Duodenal mucosa (tissue), 2 donors: ENCODE measurements at regions not wholly inside any gene's neighbourhood (a gene's known extent, or its start where the extent isn't known, plus 50 kb on each side); places are given as distances from the start of the nearest gene placed in this dataset.

Experiments
- H3K27ac ChIP-seq: one replicate; pipeline ENCODE4 v1.7.0; 2013; ENCODE audit warnings: low read depth, low read length
- H3K27me3 ChIP-seq, 2 donors: one replicate each; pipeline ENCODE4 v1.7.0; 2013; ENCODE audit warnings: low read length in 2 of 2, control low read depth in 1 of 2; ENCODE audit not compliant: insufficient read depth in 2 of 2, control insufficient read depth in 1 of 2
- H3K36me3 ChIP-seq, 2 donors: one replicate each; pipeline ENCODE4 v1.7.0; 2013; ENCODE audit warnings: low read length in 2 of 2, control low read depth in 1 of 2; ENCODE audit not compliant: insufficient read depth in 2 of 2, control insufficient read depth in 1 of 2
- H3K4me1 ChIP-seq, 2 donors: one replicate each; pipeline ENCODE4 v1.7.0; 2013; ENCODE audit warnings: low read length in 2 of 2, control low read depth in 1 of 2; ENCODE audit not compliant: insufficient read depth in 2 of 2, control insufficient read depth in 1 of 2
- H3K4me3 ChIP-seq, 2 donors: one replicate each; pipeline ENCODE4 v1.7.0; 2013; ENCODE audit warnings: low read length in 2 of 2, low read depth in 1 of 2
- H3K9ac ChIP-seq, 2 donors: one replicate each; pipeline ENCODE4 v1.7.0; 2013; ENCODE audit warnings: low read length in 2 of 2, low read depth in 1 of 2
- H3K9me3 ChIP-seq, 2 donors: one replicate each; pipeline ENCODE4 v1.7.0; 2013; ENCODE audit warnings: low read length in 2 of 2, control low read depth in 1 of 2; ENCODE audit not compliant: control insufficient read depth in 1 of 2

DNA sequence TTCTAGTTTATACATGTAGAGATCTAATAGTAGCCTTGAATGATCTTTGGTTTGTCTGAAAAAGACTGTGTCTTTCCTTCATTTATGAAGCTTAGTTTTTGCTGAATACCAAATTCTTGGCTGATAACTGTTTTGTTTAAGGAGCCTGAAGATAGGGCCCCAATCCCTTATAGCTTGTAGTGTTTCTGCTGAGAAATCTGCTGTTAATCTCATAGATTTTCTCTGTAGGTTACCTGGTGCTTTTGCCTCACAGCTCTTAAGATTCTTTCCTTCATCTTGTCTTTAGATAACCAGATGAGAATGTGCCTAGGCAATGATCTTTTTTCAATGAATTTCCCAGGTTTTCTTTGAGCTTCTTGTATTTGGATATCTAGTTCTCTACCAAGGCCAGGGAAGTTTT, 562.1 kb downstream of the XIRP2 start:
- no peaks in the 10 kb centered on the region for H3K4me1 ChIP-seq
- H3K4me3 ChIP-seq = no peak overlapping the region
- no peak overlapping the region for H3K27ac ChIP-seq
- peaks cover 4 to 8% of the 10 kb centered on the region in 2 donors for H3K9me3 ChIP-seq
- no peaks in the 10 kb centered on the region for H3K27me3 ChIP-seq
- H3K9ac ChIP-seq = no peak overlapping the region
- H3K36me3 ChIP-seq = no peaks in the 10 kb centered on the region

DNA sequence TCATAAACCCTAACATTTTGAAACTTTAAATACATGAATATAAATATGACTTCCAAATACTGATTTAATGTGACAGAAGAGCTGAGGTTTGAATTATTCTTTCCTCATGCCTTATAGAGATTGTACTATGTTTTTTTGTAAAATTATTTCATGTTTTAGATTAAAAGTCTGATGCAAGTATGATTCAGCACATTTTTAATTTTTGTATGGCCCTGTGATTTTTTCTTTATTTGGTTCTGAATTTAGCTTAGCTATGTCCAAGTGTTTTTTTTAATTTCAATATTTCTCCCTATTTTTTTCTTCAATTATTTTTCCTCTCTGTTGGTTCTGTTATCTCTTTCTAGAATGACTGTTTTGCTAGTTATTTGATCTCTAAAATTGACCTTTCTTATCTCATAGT, 552.1 kb downstream of the XIRP2 start:
- Histone ChIP-seq H3K27me3 (no peaks in the 10 kb centered on the region), H3K9ac (no peak overlapping the region), H3K36me3 (no peaks in the 10 kb centered on the region), H3K27ac (no peak overlapping the region), H3K4me1 (no peaks in the 10 kb centered on the region), H3K9me3 (no peaks in the 10 kb centered on the region), H3K4me3 (no peak overlapping the region)

GRCh38 chr2:167438206-167438605, 549.9 kb downstream of the XIRP2 start:
- H3K9ac ChIP-seq = no peak overlapping the region
- no peak overlapping the region for H3K27ac ChIP-seq
- no peak overlapping the region for H3K4me3 ChIP-seq
- no peaks in the 10 kb centered on the region for H3K36me3 ChIP-seq
- no peaks in the 10 kb centered on the region for H3K4me1 ChIP-seq
- H3K27me3 ChIP-seq = no peaks in the 10 kb centered on the region
- no peaks in the 10 kb centered on the region for H3K9me3 ChIP-seq

- Histone ChIP-seq H3K27me3 (no peaks in the 10 kb centered on the region), H3K9me3 (no peaks in the 10 kb centered on the region), H3K27ac (no peak overlapping the region), H3K9ac (no peak overlapping the region), H3K4me3 (no peak overlapping the region), H3K36me3 (no peaks in the 10 kb centered on the region), H3K4me1 (no peaks in the 10 kb centered on the region)
These were observed 543.7 kb downstream of the XIRP2 start for GRCh38 chr2:167431949-167432348.

- Histone ChIP-seq H3K27me3 (no peaks in the 10 kb centered on the region), H3K4me3 (no peak overlapping the region), H3K36me3 (no peaks in the 10 kb centered on the region), H3K9ac (no peak overlapping the region), H3K4me1 (no peaks in the 10 kb centered on the region), H3K9me3 (no peaks in the 10 kb centered on the region), H3K27ac (no peak overlapping the region)
These were observed 542.2 kb downstream of the XIRP2 start for GRCh38 chr2:167430447-167430846.

DNA sequence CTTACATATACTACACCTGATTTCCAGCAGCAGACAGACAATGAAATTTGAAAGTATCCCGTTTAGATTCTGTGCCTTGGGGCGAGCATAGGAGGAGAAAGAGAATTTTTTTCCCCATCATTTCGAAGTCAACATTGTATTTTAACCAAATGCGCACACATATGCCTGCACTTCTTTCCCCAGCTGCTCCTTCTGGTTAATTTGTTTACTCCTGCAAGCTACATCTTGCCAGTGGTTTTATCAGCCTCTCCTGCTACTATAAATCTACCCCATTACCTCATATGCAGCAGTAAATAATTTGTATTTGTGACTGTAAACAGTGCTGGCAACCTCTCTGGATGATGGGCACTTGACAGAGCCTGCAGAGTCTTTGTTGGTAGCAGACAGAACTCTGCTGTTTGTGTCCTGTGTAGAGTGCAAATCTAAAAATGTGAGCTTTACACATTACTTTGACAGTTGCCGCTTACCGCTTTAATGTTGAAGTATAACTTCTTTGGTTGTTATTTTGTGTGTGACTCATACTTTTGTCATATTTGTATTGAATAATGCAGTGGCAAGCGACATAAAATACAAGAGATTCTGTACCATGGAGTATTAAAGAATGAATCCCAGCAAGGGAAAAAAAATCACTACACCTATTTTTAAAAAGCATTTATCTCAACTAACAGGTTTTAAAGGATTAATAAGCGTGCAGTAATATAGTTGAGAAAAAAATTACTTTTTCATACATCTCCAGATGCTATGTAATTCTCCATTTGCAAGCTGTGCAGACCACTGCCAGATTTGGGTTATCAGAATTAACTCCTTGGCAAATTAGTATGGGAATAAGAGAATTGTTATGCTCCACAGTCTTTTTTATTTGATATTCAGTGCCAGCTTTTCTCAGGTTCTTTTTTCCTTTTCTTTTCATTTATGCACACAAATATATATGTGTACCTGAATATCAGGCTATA, 536.8 kb downstream of the XIRP2 start:
- Histone ChIP-seq H3K27me3 (no peaks in the 10 kb centered on the region), H3K4me1 (no peaks in the 10 kb centered on the region), H3K36me3 (no peaks in the 10 kb centered on the region), H3K9me3 (no peaks in the 10 kb centered on the region), H3K27ac (no peak overlapping the region), H3K9ac (no peak overlapping the region), H3K4me3 (no peak overlapping the region)

GRCh38 chr2:167424221-167424620, 535.9 kb downstream of the XIRP2 start:
- Histone ChIP-seq H3K27me3 (no peaks in the 10 kb centered on the region), H3K4me1 (no peaks in the 10 kb centered on the region), H3K9me3 (no peaks in the 10 kb centered on the region), H3K4me3 (no peak overlapping the region), H3K36me3 (no peaks in the 10 kb centered on the region), H3K27ac (no peak overlapping the region), H3K9ac (no peak overlapping the region)

DNA sequence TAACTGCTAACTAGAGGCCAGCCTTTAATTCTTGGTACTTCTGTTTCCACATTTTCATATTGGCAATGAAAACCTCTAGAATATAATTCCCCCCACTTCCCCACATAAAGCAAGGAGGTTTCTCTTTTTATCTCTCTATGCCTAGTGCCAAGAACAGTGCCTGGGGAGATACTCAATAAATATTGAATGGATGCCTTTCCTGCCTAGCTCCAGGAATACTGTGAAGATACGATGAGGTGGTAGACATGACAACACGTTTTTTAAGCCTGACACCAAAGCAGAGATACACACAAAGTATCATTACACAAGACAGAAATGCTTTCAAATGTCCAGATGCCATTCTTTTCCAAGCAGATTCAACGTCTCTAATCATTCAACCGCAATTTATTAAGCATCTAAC, 535.5 kb downstream of the XIRP2 start:
- H3K27me3 ChIP-seq = no peaks in the 10 kb centered on the region
- H3K9me3 ChIP-seq = no peaks in the 10 kb centered on the region
- no peak overlapping the region for H3K27ac ChIP-seq
- no peak overlapping the region for H3K4me3 ChIP-seq
- H3K9ac ChIP-seq = no peak overlapping the region
- H3K4me1 ChIP-seq = no peaks in the 10 kb centered on the region
- H3K36me3 ChIP-seq = no peaks in the 10 kb centered on the region

- Histone ChIP-seq H3K36me3 (no peaks in the 10 kb centered on the region), H3K27me3 (no peaks in the 10 kb centered on the region), H3K27ac (no peak overlapping the region), H3K9ac (no peak overlapping the region), H3K4me1 (no peaks in the 10 kb centered on the region), H3K9me3 (peaks cover 0 to 6% of the 10 kb centered on the region in 2 donors), H3K4me3 (no peak overlapping the region)
These were observed 531.9 kb downstream of the XIRP2 start for GRCh38 chr2:167420211-167420610.

DNA sequence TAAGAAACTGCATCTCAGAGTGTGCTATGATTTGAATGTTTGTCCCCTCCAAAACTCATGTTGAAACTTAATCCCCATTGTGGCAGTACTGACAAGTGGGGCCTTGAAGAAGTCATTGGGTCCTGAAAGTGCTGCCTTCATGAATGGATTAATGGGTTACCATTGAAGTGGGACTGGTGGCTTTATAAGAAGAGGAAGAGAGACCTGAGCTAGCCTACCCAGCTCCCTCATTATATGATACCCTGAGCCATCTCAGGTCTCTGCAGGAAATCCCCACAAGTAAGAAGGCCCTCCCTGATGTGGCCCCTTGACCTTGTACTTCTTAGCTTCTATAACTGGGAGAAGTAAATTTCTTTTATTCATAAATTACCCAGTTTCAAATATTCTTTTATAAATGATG, 526.8 kb downstream of the XIRP2 start:
- Histone ChIP-seq H3K27ac (no peak overlapping the region), H3K9ac (no peak overlapping the region), H3K9me3 (peaks cover 0 to 6% of the 10 kb centered on the region in 2 donors), H3K27me3 (no peaks in the 10 kb centered on the region), H3K4me3 (no peak overlapping the region), H3K36me3 (no peaks in the 10 kb centered on the region), H3K4me1 (no peaks in the 10 kb centered on the region)
